Activated naive CD4-positive, alpha-beta T cell (primary cell): ENCODE measurements at regions not wholly inside any gene's neighbourhood (a gene's known extent, or its start where the extent isn't known, plus 50 kb on each side); places are given as distances from the start of the nearest gene placed in this dataset.
"Not testable (repeated sequence)": the region's sequence is repeated elsewhere in the genome, so short reads cannot be mapped to it uniquely, and the experiment has no call there.

Experiments
- DNase-seq, 4 experiments: peaks; one replicate each; lab custom pipeline; 2025; lab: John Stamatoyannopoulos, UW

GRCh38 chr4:116122124-116122523, 963.3 kb downstream of the TRAM1L1 start:
- DNase-seq = no peak

GRCh38 chr4:116118221-116118620, 967.2 kb downstream of the TRAM1L1 start:
- DNase-seq = no peak

- DNase-seq = not testable (repeated sequence)
Measured at GRCh38 chr4:116112861-116113260, 972.5 kb downstream of the TRAM1L1 start.

GRCh38 chr4:116110713-116111112, 974.7 kb downstream of the TRAM1L1 start:
- no peak for DNase-seq

GRCh38 chr4:116108606-116109005, 976.8 kb downstream of the TRAM1L1 start:
- DNase-seq = no peak

- DNase-seq = no peak
Measured at GRCh38 chr4:116101321-116101720, 984.1 kb downstream of the TRAM1L1 start.

- no peak for DNase-seq
Measured at GRCh38 chr4:116099596-116099995, 985.8 kb downstream of the TRAM1L1 start.

GRCh38 chr4:116097353-116097752, 983.9 kb upstream of the NDST4 start:
- not testable (repeated sequence) for DNase-seq

- DNase-seq = no peak
Measured at GRCh38 chr4:116092961-116093360, 979.5 kb upstream of the NDST4 start.

- DNase-seq = no peak
Measured at GRCh38 chr4:116088771-116089170, 975.4 kb upstream of the NDST4 start.

- DNase-seq = no peak
Measured at GRCh38 chr4:116082808-116083366, 969.5 kb upstream of the NDST4 start.

- no peak for DNase-seq
Measured at GRCh38 chr4:116073051-116073450, 959.6 kb upstream of the NDST4 start.

- no peak for DNase-seq
Measured at GRCh38 chr4:116070283-116070682, 956.9 kb upstream of the NDST4 start.

GRCh38 chr4:116066711-116067245, 953.4 kb upstream of the NDST4 start:
- DNase-seq = no peak

GRCh38 chr4:116064331-116064730, 950.9 kb upstream of the NDST4 start:
- DNase-seq = no peak

- no peak for DNase-seq
Measured at GRCh38 chr4:116059361-116059760, 945.9 kb upstream of the NDST4 start.

- no peak for DNase-seq
Measured at GRCh38 chr4:116058129-116058528, 944.7 kb upstream of the NDST4 start.

GRCh38 chr4:116055857-116056827, 942.7 kb upstream of the NDST4 start:
- no peak for DNase-seq

- DNase-seq = no peak
Measured at GRCh38 chr4:116027311-116027710, 913.9 kb upstream of the NDST4 start.

GRCh38 chr4:116024954-116025708, 911.7 kb upstream of the NDST4 start:
- no peak for DNase-seq

GRCh38 chr4:116023049-116023448, 909.6 kb upstream of the NDST4 start:
- no peak for DNase-seq

GRCh38 chr4:116020141-116020722, 906.8 kb upstream of the NDST4 start:
- DNase-seq = no peak
